GM12872 (cell line): ENCODE measurements at regions not wholly inside any gene's neighbourhood (a gene's known extent, or its start where the extent isn't known, plus 50 kb on each side); places are given as distances from the start of the nearest gene placed in this dataset.

Experiments
- CTCF ChIP-seq: IDR thresholded peaks from 3 replicates; pipeline ENCODE4 v1.5.1; 2011; ENCODE audit warnings: low read depth, mild to moderate bottlenecking, low read length, moderate library complexity; ENCODE audit not compliant: insufficient read depth

- TF ChIP-seq CTCF, result no peak
Measured at GRCh38 chr4:159520074-159520473, 417.2 kb downstream of the RAPGEF2 start.

- TF ChIP-seq CTCF, result no peak
Measured at GRCh38 chr4:159526172-159526571, 423.3 kb downstream of the RAPGEF2 start.

GRCh38 chr4:159534655-159535054, 431.8 kb downstream of the RAPGEF2 start:
- no peak for TF ChIP-seq CTCF

GRCh38 chr4:159538556-159538955, 435.7 kb downstream of the RAPGEF2 start:
- no peak for TF ChIP-seq CTCF

GRCh38 chr4:159540038-159540437, 437.2 kb downstream of the RAPGEF2 start:
- no peak for TF ChIP-seq CTCF

- no peak for TF ChIP-seq CTCF
Measured at GRCh38 chr4:159540501-159540900, 437.6 kb downstream of the RAPGEF2 start.

GRCh38 chr4:159541143-159541542, 438.3 kb downstream of the RAPGEF2 start:
- no peak for TF ChIP-seq CTCF

- TF ChIP-seq CTCF, result no peak
Measured at GRCh38 chr4:159542296-159542695, 439.4 kb downstream of the RAPGEF2 start.
